Left lung (tissue), 4 donors: ENCODE measurements at regions not wholly inside any gene's neighbourhood (a gene's known extent, or its start where the extent isn't known, plus 50 kb on each side); places are given as distances from the start of the nearest gene placed in this dataset.

Experiments
- ATAC-seq: fragments of 200-7000 bp; cut with Tn5 transposase; one replicate; pipeline ENCODE4 v1.9.1; 2020; ENCODE audit warnings: moderate library complexity
- DNase-seq, 4 donors: peaks; one replicate each; pipeline ENCODE4 v3.0.0-alpha.2; 2013 to 2020
- H3K27ac ChIP-seq, 2 donors: fragments of 200-600 bp; sonication (generic) in 1 of 2; one replicate each; pipeline versions ENCODE4 v1.5.0 to v1.8.0; 2020 to 2021
- H3K27me3 ChIP-seq, 2 donors: fragments of 200-600 bp; sonication (generic) in 1 of 2; one replicate each; pipeline versions ENCODE4 v1.5.0 to v1.8.0; 2020 to 2021
- H3K36me3 ChIP-seq, 2 donors: fragments of 200-600 bp; sonication (generic) in 1 of 2; one replicate each; pipeline versions ENCODE4 v1.5.0 to v1.8.0; 2020 to 2021
- H3K4me1 ChIP-seq, 2 donors: fragments of 200-600 bp; one replicate each; pipeline ENCODE4 v1.8.0; 2021
- H3K4me3 ChIP-seq, 2 donors: fragments of 200-600 bp; sonication (generic) in 1 of 2; one replicate each; pipeline versions ENCODE4 v1.5.0 to v1.8.0; 2020 to 2021; ENCODE audit warnings: mild to moderate bottlenecking in 1 of 2
- H3K9me3 ChIP-seq, 2 donors: fragments of 200-600 bp; sonication (generic) in 1 of 2; one replicate each; pipeline versions ENCODE4 v1.5.0 to v1.8.0; 2020 to 2021
- CTCF ChIP-seq, 2 donors: fragments of 200-600 bp; sonication (generic) in 1 of 2; IDR thresholded peaks; one replicate each; pipeline versions ENCODE4 v1.5.0 to v1.8.0; 2021; ENCODE audit warnings: antibody characterized with exemption in 2 of 2
- intact Hi-C, 2 donors: fragments of 100-400 bp; cut with DNase I; formaldehyde crosslinking; loops; one replicate each; pipeline versions ENCODE4 v1.11.2 to v1.14.2; 2022
- donor health status: DM: no; HTN: yes; CAD: no.
- donor health status: DM: no; HTN: no; CAD: no.

- ATAC-seq (no peak), DNase-seq (no peak)
- intact Hi-C loops, result no loop called here
- Histone ChIP-seq H3K9me3 (no peaks in the 10 kb centered on the region), H3K27ac (no peak overlapping the region), H3K4me1 (no peaks in the 10 kb centered on the region), H3K36me3 (no peaks in the 10 kb centered on the region), H3K27me3 (no peaks in the 10 kb centered on the region), H3K4me3 (no peak overlapping the region)
- no peak for TF ChIP-seq CTCF (IDR thresholded peaks at IDR 0.05)
Observed at GRCh38 chrX:145464650-145465049, 217.3 kb downstream of the SPANXN1 start.

- intact Hi-C loops, result no loop called here
- TF ChIP-seq CTCF (IDR thresholded peaks at IDR 0.05), result no peak
Observed at GRCh38 chrX:145475725-145476124, 228.4 kb downstream of the SPANXN1 start.

GRCh38 chrX:145484740-145485139, 237.4 kb downstream of the SPANXN1 start:
- no peak for DNase-seq
- no peak overlapping the region for H3K27ac ChIP-seq
- TF ChIP-seq CTCF (IDR thresholded peaks at IDR 0.05), result no peak
- no peaks in the 10 kb centered on the region for H3K4me1 ChIP-seq
- H3K36me3 ChIP-seq, result no peaks in the 10 kb centered on the region
- no peak overlapping the region for H3K4me3 ChIP-seq
- intact Hi-C loops, result no loop called here
- no peaks in the 10 kb centered on the region for H3K9me3 ChIP-seq
- no peak for ATAC-seq
- no peaks in the 10 kb centered on the region for H3K27me3 ChIP-seq

More at GRCh38 chrX:145475725-145476124, 228.4 kb downstream of the SPANXN1 start:
- Histone ChIP-seq H3K36me3 (no peaks in the 10 kb centered on the region), H3K9me3 (no peaks in the 10 kb centered on the region), H3K27me3 (no peaks in the 10 kb centered on the region), H3K4me3 (no peak overlapping the region), H3K27ac (no peak overlapping the region), H3K4me1 (no peaks in the 10 kb centered on the region)
- ATAC-seq, result no peak
- no peak for DNase-seq

- no peak for DNase-seq
- no peak for ATAC-seq
- no peaks in the 10 kb centered on the region for H3K4me1 ChIP-seq
- no peak overlapping the region for H3K4me3 ChIP-seq
- no peaks in the 10 kb centered on the region for H3K27me3 ChIP-seq
- H3K36me3 ChIP-seq, result no peaks in the 10 kb centered on the region
- H3K9me3 ChIP-seq, result no peaks in the 10 kb centered on the region
- no peak overlapping the region for H3K27ac ChIP-seq
- intact Hi-C loops, result no loop called here
- TF ChIP-seq CTCF (IDR thresholded peaks at IDR 0.05), result no peak
Observed at GRCh38 chrX:145502670-145503069, 255.4 kb downstream of the SPANXN1 start.

- ATAC-seq (no peak), DNase-seq (no peak)
- Histone ChIP-seq H3K4me1 (no peaks in the 10 kb centered on the region), H3K27me3 (no peaks in the 10 kb centered on the region), H3K4me3 (no peak overlapping the region), H3K27ac (no peak overlapping the region), H3K36me3 (no peaks in the 10 kb centered on the region), H3K9me3 (peaks cover 0 to 4% of the 10 kb centered on the region in 2 donors)
- no peak for TF ChIP-seq CTCF (IDR thresholded peaks at IDR 0.05)
- intact Hi-C loops, result no loop called here
Observed at GRCh38 chrX:145506214-145506613, 258.9 kb downstream of the SPANXN1 start.
